ENCODE measurements at regions not wholly inside any gene's neighbourhood (a gene's known extent, or its start where the extent isn't known, plus 50 kb on each side); places are given as distances from the start of the nearest gene placed in this dataset.
"Not testable (repeated sequence)": the region's sequence is repeated elsewhere in the genome, so short reads cannot be mapped to it uniquely, and the experiment has no call there.

DNA sequence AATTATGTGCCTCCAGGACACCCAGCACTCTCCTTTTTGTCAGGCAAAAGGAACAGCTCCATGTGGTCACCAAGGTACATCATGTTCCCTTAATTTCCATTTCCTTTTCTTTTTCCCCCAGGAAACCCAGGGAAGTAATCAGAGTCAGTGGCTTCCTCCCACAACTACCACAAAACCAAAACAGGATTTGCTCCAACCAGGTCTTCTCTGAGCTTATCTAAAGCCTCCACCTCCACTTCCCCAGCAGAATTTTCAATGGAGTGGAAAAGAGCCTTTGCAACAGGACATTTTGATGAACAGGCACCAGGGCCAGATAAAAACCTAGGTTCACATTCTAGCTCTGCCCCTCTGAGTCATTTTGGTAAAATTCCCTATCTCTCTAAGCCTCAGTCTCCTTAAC is 154.3 kb downstream of the NR2F2 start:
- DNase-seq = no peak
- Histone ChIP-seq H3K36me3 (no peaks in the 10 kb centered on the region), H3K9me3 (no peaks in the 10 kb centered on the region), H3K4me1 (no peaks in the 10 kb centered on the region), H3K27me3 (no peaks in the 10 kb centered on the region), H3K27ac (no peak overlapping the region), H3K4me3 (replicated peaks in 1 of 3) (no peak overlapping the region)
- TF ChIP-seq, protein P1, sequence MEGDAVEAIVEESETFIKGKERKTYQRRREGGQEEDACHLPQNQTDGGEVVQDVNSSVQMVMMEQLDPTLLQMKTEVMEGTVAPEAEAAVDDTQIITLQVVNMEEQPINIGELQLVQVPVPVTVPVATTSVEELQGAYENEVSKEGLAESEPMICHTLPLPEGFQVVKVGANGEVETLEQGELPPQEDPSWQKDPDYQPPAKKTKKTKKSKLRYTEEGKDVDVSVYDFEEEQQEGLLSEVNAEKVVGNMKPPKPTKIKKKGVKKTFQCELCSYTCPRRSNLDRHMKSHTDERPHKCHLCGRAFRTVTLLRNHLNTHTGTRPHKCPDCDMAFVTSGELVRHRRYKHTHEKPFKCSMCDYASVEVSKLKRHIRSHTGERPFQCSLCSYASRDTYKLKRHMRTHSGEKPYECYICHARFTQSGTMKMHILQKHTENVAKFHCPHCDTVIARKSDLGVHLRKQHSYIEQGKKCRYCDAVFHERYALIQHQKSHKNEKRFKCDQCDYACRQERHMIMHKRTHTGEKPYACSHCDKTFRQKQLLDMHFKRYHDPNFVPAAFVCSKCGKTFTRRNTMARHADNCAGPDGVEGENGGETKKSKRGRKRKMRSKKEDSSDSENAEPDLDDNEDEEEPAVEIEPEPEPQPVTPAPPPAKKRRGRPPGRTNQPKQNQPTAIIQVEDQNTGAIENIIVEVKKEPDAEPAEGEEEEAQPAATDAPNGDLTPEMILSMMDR (IDR thresholded peaks at IDR 0.05) = no peak
- no peak for TF ChIP-seq POLR2A (IDR thresholded peaks at IDR 0.05)
- intact Hi-C loops (cut with DNase I) = no loop called here

DNA sequence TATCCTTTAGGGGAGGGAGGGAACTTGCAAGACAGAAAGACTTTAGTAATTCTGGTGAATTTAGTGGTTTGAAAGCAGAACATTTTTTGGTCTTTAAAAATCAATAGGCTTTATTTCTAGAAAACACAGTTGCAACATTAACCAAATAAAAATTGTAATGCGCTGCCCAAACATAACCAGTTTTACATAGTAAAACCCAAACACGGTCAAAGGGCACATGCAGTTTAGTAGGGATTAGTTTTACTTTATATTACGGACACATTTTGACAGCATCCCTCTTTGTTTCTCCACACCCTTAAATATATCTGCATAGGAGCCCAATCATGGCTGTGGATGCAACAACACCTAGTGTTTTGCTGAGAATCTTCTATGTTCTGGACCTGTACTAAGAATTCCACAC is 156.7 kb downstream of the NR2F2 start:
- DNase-seq = no peak
- H3K4me3 ChIP-seq (replicated peaks in 1 of 3) = no peak overlapping the region
- WGBS, 2 donors = 95 to 97% methylated on average over 3 of the region's 3 CpGs
- intact Hi-C loops (cut with DNase I) = no loop called here
- H3K9me3 ChIP-seq = no peaks in the 10 kb centered on the region
- H3K27me3 ChIP-seq = no peaks in the 10 kb centered on the region
- no peaks in the 10 kb centered on the region for H3K4me1 ChIP-seq
- TF ChIP-seq POLR2A (IDR thresholded peaks at IDR 0.05) = no peak
- TF ChIP-seq, protein P1 (IDR thresholded peaks at IDR 0.05) = no peak
- no peaks in the 10 kb centered on the region for H3K36me3 ChIP-seq
- no peak overlapping the region for H3K27ac ChIP-seq

DNA sequence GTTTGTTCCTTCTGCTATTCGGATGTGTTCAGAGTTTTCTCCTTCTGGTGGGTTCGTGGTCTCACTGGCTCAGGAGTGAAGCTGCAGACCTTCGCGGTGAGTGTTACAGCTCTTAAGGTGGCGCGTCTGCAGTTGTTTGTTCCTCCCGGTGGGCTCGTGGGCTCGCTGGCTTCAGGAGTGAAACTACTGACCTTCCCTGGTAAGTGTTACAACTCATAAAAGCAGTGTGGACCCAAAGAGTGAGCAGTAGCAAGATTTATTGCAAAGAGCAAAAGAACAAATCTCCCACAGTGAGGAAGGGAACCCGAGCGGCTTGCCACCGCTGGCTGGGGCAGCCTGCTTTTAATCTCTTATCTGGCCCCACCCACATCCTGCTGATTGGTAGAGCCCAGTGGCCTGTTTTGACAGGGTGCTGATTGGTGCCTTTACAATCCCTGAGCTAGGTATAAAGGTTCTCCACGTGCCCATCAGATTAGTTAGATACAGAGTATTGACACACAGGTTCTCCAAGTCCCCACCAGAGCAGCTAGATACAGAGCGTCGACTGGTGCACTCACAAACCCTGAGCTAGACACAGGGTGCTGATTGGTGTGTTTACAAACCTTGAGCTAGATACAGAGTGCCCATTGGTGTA is 160.7 kb downstream of the NR2F2 start:
- WGBS, 2 donors = 87 to 89% methylated on average over 15 of the region's 15 CpGs
- H3K27me3 ChIP-seq; DNase-seq; H3K36me3 ChIP-seq; H3K4me1 ChIP-seq; H3K27ac ChIP-seq; H3K4me3 ChIP-seq (replicated peaks in 1 of 3); intact Hi-C loops (cut with DNase I); H3K9me3 ChIP-seq: not testable (repeated sequence)

DNA sequence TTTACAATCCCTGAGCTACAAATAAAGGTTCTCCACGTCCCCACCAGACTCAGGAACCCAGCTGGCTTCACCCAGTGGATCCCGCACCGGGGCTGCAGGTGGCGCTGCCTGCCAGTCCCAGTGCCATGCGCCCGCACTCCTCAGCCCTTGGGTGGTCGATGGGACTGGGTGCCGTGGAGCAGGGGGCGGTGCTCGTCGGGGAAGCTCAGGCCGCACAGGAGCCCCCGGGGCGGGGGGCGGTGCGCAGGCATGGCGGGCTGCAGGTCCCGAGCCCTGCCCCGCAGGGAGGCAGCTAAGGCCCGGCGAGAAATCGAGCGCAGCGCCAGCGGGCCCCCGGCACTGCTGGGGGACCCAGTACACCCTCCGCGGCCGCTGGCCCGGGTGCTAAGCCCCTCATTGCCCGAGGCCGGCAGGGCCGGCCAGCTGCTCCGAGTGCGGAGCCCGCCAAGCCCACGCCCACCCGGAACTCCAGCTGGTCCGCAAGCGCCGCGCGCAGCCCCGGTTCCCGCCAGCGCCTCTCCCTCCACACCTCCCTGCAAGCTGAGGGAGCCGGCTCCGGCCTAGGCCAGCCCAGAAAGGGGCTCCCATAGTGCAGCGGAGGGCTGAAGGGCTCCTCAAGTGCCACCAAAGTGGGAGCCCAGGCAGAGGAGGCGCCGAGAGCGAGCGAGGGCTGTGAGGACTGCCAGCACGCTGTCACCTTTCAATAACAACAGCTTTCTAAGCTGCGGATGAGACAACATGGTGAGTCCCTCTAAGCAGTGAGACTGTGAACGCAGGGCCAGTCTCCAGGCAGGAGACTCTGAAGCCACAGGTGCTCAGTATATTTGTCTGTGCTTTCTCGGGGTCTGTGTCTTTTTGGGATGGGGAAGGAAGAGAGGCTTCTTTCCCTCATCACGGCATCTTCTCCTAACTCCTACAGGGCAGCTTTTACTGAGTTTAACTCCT is 161.5 kb downstream of the NR2F2 start:
- H3K36me3 ChIP-seq; H3K27ac ChIP-seq; H3K4me3 ChIP-seq (replicated peaks in 1 of 3); intact Hi-C loops (cut with DNase I); H3K9me3 ChIP-seq; H3K4me1 ChIP-seq; H3K27me3 ChIP-seq; DNase-seq: not testable (repeated sequence)
- WGBS, 2 donors = 96 to 98% methylated on average over 35 to 37 of the region's 58 CpGs

DNA sequence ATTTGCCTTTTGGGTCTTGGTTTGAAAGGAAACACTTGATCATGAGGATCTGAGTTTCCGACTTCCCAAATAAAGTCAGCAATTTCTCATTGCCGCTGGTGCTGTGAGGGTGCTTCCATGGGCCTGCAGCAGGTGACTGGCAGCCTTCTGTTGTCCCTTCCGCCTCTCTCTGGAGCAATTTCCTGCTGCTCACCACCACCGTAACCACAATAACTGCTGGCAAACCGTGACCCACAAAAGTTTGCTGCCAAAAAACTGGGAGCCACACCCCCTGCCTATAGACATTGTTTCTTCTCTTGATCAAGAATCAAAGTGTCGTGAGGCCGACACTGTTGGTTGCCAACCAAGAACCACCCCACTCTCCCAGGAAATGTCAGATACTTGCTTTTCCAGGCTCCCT is 164.0 kb downstream of the NR2F2 start:
- H3K9me3 ChIP-seq = no peaks in the 10 kb centered on the region
- no peaks in the 10 kb centered on the region for H3K27me3 ChIP-seq
- TF ChIP-seq POLR2A (IDR thresholded peaks at IDR 0.05) = no peak
- TF ChIP-seq, protein P1 (IDR thresholded peaks at IDR 0.05) = no peak
- no peaks in the 10 kb centered on the region for H3K36me3 ChIP-seq
- H3K27ac ChIP-seq = no peak overlapping the region
- H3K4me1 ChIP-seq = no peaks in the 10 kb centered on the region
- no peak overlapping the region for H3K4me3 ChIP-seq (replicated peaks in 1 of 3)
- intact Hi-C loops (cut with DNase I) = no loop called here
- 80 to 82% methylated on average over 7 of the region's 7 CpGs for WGBS, 2 donors
- DNase-seq = no peak

DNA sequence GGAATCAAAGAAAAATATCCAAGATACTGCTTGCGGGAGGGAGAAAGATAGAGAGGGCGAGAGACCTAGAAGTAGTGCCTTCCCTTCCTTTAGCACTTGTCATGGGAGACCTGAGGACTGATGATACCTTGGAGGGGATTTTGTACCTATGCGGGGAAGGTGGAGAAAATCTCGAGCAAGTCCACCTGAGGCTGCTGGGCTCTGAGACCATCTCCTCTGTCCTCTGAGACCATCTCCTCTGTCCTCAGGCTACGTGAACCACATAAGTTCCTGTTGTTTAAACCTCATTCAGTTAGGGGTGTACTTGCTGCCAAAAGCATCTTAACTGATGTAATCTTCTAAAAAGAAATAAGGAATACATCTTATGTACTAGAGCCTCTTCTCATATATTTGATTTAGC is 164.9 kb downstream of the NR2F2 start:
- intact Hi-C loops (cut with DNase I) = no loop called here
- Histone ChIP-seq H3K9me3 (no peaks in the 10 kb centered on the region), H3K27ac (no peak overlapping the region), H3K27me3 (no peaks in the 10 kb centered on the region), H3K36me3 (no peaks in the 10 kb centered on the region), H3K4me1 (no peaks in the 10 kb centered on the region), H3K4me3 (replicated peaks in 1 of 3) (no peak overlapping the region)
- DNase-seq = no peak
- WGBS, 2 donors = 89 to 93% methylated on average over 5 of the region's 5 CpGs
- TF ChIP-seq POLR2A (IDR thresholded peaks at IDR 0.05) = no peak
- TF ChIP-seq, protein P1 (IDR thresholded peaks at IDR 0.05) = no peak

Measured in thyroid gland (tissue), 4 donors.